Gastroesophageal sphincter (tissue), 4 donors: ENCODE measurements at regions not wholly inside any gene's neighbourhood (a gene's known extent, or its start where the extent isn't known, plus 50 kb on each side); places are given as distances from the start of the nearest gene placed in this dataset.

Experiments used
- ATAC-seq: fragments of 150-250 bp; one replicate; pipeline ENCODE4 v1.9.1; 2016; ENCODE audit warnings: mild to moderate bottlenecking, moderate library complexity
- H3K27ac ChIP-seq, 4 donors: fragments of 200-600 bp; sonication (generic) in 3 of 4; 1 replicate in 3 of 4; 2 replicates in 1 of 4; pipeline ENCODE4 v1.5.1; 2016 to 2019
- H3K27me3 ChIP-seq: fragments of 200-600 bp; sonication (generic); one replicate; pipeline ENCODE4 v1.5.1; 2019
- H3K36me3 ChIP-seq, 2 donors: fragments of 200-600 bp; sonication (generic); one replicate each; pipeline ENCODE4 v1.5.1; 2019; ENCODE audit warnings: control low read depth in 1 of 2
- H3K4me1 ChIP-seq, 3 donors: fragments of 200-600 bp; sonication (generic); 1 replicate in 2 of 3; 2 replicates in 1 of 3; pipeline ENCODE4 v1.5.1; 2016 to 2019; ENCODE audit warnings: control low read depth in 2 of 3
- H3K4me3 ChIP-seq, 2 donors: fragments of 200-600 bp; sonication (generic); one replicate each; pipeline ENCODE4 v1.5.1; 2019; ENCODE audit warnings: mild to moderate bottlenecking in 1 of 2, moderate library complexity in 1 of 2
- H3K9me3 ChIP-seq, 3 donors: fragments of 200-600 bp; sonication (generic); one replicate each; pipeline ENCODE4 v1.5.1; 2017 to 2019; ENCODE audit warnings: control low read depth in 2 of 3
- EP300 ChIP-seq: sonication (generic); formaldehyde crosslinking; IDR thresholded peaks from one replicate; pipeline ENCODE4 v1.6.1; 2017; ENCODE audit warnings: antibody characterized with exemption, mild to moderate bottlenecking
- POLR2A ChIP-seq, 2 donors: fragments of 450-650 bp; IDR thresholded peaks; one replicate each; pipeline ENCODE4 v1.6.1; 2017; ENCODE audit warnings: antibody characterized with exemption in 2 of 2, mild to moderate bottlenecking in 2 of 2, moderate library complexity in 1 of 2
- POLR2AphosphoS5 ChIP-seq: sonication (generic); formaldehyde crosslinking; IDR thresholded peaks from one replicate; pipeline ENCODE4 v1.6.1; 2017; ENCODE audit warnings: antibody characterized with exemption
- WGBS, 2 donors: methylation state at CpG; one replicate each; pipeline ENCODE4 v1.1.5; 2018; ENCODE audit warnings: low coverage in 1 of 2; 5-methylcytosine and 5-hydroxymethylcytosine counted together
- TF ChIP-seq, protein P1 (sequence below), 4 experiments: fragments of 200-600 bp in 2 of 4; fragments of 450-650 bp in 2 of 4; sonication (generic) in 1 of 4; IDR thresholded peaks; one replicate each; pipeline ENCODE4 v1.5.1; 2017 to 2019; ENCODE audit warnings: antibody characterized with exemption in 4 of 4, mild to moderate bottlenecking in 2 of 4, moderate library complexity in 2 of 4

DNA sequence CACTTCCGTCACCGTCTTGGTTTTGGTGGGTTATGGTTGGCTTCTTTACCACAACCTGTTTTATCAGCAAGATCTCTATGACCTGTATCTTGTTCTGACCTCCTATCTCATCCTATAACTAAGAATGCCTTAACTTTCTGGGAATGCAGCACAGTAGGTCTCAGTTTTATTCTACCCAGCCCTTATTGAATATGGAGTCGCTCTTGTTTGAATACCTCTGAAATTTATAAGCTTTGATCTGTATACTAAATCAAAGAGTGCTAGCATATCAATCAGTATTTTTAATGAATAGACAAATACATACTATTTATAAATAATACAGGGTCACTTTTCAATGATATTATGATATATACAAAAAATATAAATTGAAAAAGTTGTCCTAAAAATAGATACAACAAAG is 690.0 kb downstream of the TRAM1L1 start:
- H3K4me3 ChIP-seq, result no peak overlapping the region
- peaks cover 0 to 4% (median 0%) of the 10 kb centered on the region in 3 donors for H3K4me1 ChIP-seq
- H3K27me3 ChIP-seq, result no peaks in the 10 kb centered on the region
- no peaks in the 10 kb centered on the region for H3K9me3 ChIP-seq
- no peaks in the 10 kb centered on the region for H3K36me3 ChIP-seq
- no peak for ATAC-seq
- no peak overlapping the region for H3K27ac ChIP-seq
- TF ChIP-seq POLR2A (IDR thresholded peaks at IDR 0.05) (no peak), POLR2AphosphoS5 (no peak), EP300 (no peak)
- TF ChIP-seq, protein P1, sequence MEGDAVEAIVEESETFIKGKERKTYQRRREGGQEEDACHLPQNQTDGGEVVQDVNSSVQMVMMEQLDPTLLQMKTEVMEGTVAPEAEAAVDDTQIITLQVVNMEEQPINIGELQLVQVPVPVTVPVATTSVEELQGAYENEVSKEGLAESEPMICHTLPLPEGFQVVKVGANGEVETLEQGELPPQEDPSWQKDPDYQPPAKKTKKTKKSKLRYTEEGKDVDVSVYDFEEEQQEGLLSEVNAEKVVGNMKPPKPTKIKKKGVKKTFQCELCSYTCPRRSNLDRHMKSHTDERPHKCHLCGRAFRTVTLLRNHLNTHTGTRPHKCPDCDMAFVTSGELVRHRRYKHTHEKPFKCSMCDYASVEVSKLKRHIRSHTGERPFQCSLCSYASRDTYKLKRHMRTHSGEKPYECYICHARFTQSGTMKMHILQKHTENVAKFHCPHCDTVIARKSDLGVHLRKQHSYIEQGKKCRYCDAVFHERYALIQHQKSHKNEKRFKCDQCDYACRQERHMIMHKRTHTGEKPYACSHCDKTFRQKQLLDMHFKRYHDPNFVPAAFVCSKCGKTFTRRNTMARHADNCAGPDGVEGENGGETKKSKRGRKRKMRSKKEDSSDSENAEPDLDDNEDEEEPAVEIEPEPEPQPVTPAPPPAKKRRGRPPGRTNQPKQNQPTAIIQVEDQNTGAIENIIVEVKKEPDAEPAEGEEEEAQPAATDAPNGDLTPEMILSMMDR (IDR thresholded peaks at IDR 0.05), result no peak
- 89 to 94% methylated on average over 2 to 3 of the region's 3 CpGs for whole genome bisulfite sequencing, 2 donors

DNA sequence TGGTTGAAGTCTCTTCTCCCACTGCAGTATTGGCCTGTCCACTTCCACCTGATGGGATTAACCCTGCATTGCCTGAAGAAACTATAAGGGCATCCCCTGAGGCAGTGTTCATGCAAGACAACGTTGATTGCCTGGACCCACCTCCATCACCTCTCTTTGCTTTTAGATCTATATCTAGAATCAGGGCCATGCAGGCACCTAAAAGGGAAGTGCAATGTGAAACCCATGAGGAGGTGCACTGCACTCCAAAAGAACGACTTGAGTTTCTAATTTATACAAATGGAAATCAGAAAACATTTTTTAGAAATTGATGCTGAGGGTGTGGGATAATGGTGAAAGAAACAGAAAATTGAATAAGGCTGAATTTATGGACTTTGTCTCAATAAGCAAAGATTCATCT is 694.4 kb downstream of the TRAM1L1 start:
- no peak overlapping the region for H3K27ac ChIP-seq
- no peaks in the 10 kb centered on the region for H3K4me1 ChIP-seq
- no peaks in the 10 kb centered on the region for H3K36me3 ChIP-seq
- no peaks in the 10 kb centered on the region for H3K27me3 ChIP-seq
- TF ChIP-seq POLR2AphosphoS5 (no peak), POLR2A (IDR thresholded peaks at IDR 0.05) (no peak), EP300 (no peak)
- TF ChIP-seq, protein P1 (IDR thresholded peaks at IDR 0.05), result no peak
- WGBS, 2 donors, result 63 to 86% methylated on average over 1 to 2 of the region's 2 CpGs
- no peak for ATAC-seq
- no peak overlapping the region for H3K4me3 ChIP-seq
- no peaks in the 10 kb centered on the region for H3K9me3 ChIP-seq

DNA sequence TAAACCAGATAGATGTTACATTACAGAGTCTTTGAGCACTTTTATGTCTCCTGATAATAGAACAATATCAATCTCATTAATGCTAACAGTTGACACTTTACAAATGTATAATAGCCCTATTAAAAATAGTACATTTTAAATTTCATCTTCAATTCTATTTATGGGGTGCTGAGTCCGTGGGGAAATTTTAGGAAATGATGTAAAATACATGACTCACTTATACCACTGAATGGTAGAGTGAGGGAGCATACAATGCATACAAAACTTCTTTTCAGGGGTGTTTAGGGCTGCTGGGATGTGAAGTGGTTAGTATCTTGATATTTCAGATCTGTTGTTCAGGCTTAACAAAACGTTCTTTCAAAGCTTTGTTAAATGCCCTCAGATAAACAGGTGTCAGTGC is 696.2 kb downstream of the TRAM1L1 start:
- no peaks in the 10 kb centered on the region for H3K9me3 ChIP-seq
- 32 to 39% methylated on average over 2 of the region's 2 CpGs for WGBS, 2 donors

DNA sequence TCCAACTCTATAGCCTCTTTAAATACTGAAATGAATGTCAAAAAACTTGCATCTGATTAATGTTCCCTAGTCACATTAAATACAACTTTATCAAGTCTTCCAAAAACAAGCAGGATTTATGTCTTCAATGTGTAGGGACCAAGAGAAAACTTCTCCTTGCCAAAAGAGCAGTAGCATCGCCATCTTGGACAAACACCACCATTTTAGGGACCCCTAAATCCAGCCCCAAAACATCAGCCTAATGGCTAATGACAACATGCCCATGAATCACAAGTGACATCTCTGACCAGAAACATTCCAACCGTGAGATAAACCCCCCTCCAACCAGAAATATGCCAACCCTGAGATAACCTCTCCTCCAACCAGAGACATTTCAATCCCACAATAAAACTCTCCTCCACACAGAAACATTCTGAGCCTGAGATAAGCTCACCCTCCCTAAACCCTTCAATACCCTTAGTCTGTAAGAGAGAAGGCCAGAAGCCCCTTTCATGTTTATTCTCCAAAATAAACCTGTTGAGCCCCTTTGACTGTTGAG is 697.4 kb downstream of the TRAM1L1 start:
- Histone ChIP-seq H3K4me1 (no peaks in the 10 kb centered on the region), H3K4me3 (no peak overlapping the region), H3K9me3 (no peaks in the 10 kb centered on the region), H3K27me3 (no peaks in the 10 kb centered on the region), H3K27ac (no peak overlapping the region), H3K36me3 (no peaks in the 10 kb centered on the region)
- WGBS, 2 donors, result 64 to 80% methylated on average over 1 to 2 of the region's 2 CpGs
- no peak for ATAC-seq
- TF ChIP-seq EP300 (no peak), POLR2A (IDR thresholded peaks at IDR 0.05) (no peak), POLR2AphosphoS5 (no peak)
- TF ChIP-seq, protein P1 (IDR thresholded peaks at IDR 0.05), result no peak

More for the DNA sequence above, 696.2 kb downstream of the TRAM1L1 start:
- Histone ChIP-seq H3K4me1 (no peaks in the 10 kb centered on the region), H3K27me3 (no peaks in the 10 kb centered on the region), H3K27ac (no peak overlapping the region), H3K36me3 (no peaks in the 10 kb centered on the region), H3K4me3 (no peak overlapping the region)
- ATAC-seq, result no peak
- TF ChIP-seq, protein P1 (IDR thresholded peaks at IDR 0.05), result no peak
- no peak for TF ChIP-seq POLR2AphosphoS5

DNA sequence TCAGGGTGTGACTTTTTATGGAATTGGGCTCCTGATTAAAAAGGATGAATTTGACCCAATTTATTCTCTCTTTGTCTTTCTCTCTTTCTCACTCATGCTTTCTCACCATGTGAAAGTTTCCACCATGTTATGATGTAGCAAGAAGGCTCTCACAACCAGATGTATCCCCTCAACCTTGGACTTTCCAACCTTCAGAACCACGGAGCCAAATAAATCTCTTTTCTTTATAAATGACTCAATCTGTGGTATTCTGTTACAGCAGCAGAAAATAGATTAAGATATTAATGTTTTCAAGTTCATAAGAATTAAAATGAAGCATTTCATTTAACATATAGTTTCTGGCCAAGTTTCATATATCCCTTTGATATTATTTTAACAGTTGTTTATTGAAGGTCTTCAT is 698.5 kb downstream of the TRAM1L1 start:
- H3K9me3 ChIP-seq, result no peaks in the 10 kb centered on the region
- H3K4me1 ChIP-seq, result no peaks in the 10 kb centered on the region
- H3K27ac ChIP-seq, result no peak overlapping the region
- TF ChIP-seq POLR2A (IDR thresholded peaks at IDR 0.05), result no peak
- TF ChIP-seq EP300, result no peak
- TF ChIP-seq, protein P1 (IDR thresholded peaks at IDR 0.05), result no peak
- TF ChIP-seq POLR2AphosphoS5, result no peak
- H3K4me3 ChIP-seq, result no peak overlapping the region
- WGBS, 2 donors, result 0 to 11% methylated on average over 1 of the region's 1 CpG
- H3K36me3 ChIP-seq, result no peaks in the 10 kb centered on the region
- no peak for ATAC-seq
- no peaks in the 10 kb centered on the region for H3K27me3 ChIP-seq
